ENCODE measurements at regions not wholly inside any gene's neighbourhood (a gene's known extent, or its start where the extent isn't known, plus 50 kb on each side); places are given as distances from the start of the nearest gene placed in this dataset.

DNA sequence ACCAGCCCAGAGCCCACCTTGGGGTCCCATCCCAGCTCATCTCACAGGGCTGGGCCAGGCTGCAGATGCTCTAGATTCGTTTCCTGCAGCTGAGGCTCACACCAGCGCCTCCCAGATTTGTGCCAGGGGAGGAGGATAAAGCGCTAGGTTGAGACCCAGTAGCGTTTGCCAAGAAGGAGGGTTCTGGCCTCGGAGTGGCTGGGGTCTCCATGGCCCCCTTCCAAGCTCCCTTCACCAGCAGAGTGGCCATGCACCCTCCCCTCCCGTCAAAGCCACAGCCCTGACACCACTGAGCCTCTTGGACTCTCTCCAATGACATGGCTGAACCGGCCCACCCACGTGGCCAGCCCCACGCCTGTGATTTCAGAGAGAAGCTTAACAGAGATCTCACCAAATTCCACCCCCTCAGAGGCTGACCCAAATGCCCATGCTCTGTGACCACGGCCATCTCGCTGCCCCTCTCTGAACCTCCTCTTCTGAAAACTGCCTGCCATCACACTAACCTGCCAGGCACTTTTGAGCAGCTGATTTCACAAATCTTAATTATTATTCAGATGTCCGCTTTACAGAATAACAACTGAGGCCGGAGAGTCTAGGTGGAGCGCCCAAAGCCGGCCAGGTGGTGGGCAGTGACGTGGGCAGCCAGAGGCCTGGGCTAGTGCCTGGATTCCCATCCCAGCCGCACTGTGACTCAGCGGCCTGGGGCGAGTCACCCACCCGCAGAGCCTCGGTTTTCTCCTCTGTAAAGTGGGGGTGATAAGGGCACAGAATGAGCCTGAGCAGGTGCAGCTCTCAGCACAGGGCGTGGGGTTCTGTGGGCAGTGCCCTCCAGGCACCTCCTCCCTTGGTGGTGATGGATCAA is 155.7 kb downstream of the C9orf50 start:
- TF ChIP-seq CREB5 (CRISPR knock-in tag; IDR thresholded peaks at IDR 0.05; ENCODE audit: low read depth): no peak
- no peak for TF ChIP-seq CSDC2 (CRISPR knock-in tag; IDR thresholded peaks at IDR 0.05)
- TF ChIP-seq RARB (CRISPR knock-in tag; IDR thresholded peaks at IDR 0.05): no peak
- no peak for TF ChIP-seq ZNF8 (CRISPR knock-in tag; IDR thresholded peaks at IDR 0.05)
- TF ChIP-seq ISL1 (CRISPR knock-in tag; IDR thresholded peaks at IDR 0.05): no peak
- no peak for TF ChIP-seq ZNF565 (CRISPR knock-in tag; conservative IDR thresholded peaks at IDR 0.05; ENCODE audit: low read depth)
- TF ChIP-seq TCF4 (CRISPR knock-in tag; IDR thresholded peaks at IDR 0.05; ENCODE audit: borderline replicate concordance): no peak
- TF ChIP-seq, protein P1, sequence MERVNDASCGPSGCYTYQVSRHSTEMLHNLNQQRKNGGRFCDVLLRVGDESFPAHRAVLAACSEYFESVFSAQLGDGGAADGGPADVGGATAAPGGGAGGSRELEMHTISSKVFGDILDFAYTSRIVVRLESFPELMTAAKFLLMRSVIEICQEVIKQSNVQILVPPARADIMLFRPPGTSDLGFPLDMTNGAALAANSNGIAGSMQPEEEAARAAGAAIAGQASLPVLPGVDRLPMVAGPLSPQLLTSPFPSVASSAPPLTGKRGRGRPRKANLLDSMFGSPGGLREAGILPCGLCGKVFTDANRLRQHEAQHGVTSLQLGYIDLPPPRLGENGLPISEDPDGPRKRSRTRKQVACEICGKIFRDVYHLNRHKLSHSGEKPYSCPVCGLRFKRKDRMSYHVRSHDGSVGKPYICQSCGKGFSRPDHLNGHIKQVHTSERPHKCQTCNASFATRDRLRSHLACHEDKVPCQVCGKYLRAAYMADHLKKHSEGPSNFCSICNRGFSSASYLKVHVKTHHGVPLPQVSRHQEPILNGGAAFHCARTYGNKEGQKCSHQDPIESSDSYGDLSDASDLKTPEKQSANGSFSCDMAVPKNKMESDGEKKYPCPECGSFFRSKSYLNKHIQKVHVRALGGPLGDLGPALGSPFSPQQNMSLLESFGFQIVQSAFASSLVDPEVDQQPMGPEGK (CRISPR knock-in tag; IDR thresholded peaks at IDR 0.05; ENCODE audit: borderline replicate concordance): no peak

Measured in SK-N-SH treated with all-trans-retinoic acid at 6 μM for 48 hours (cell line).